ELR (cell line): ENCODE measurements at regions not wholly inside any gene's neighbourhood (a gene's known extent, or its start where the extent isn't known, plus 50 kb on each side); places are given as distances from the start of the nearest gene placed in this dataset.
"Not testable (repeated sequence)": the region's sequence is repeated elsewhere in the genome, so short reads cannot be mapped to it uniquely, and the experiment has no call there.

Experiments
- DNase-seq: peaks from one replicate; pipeline ENCODE4 v3.0.0-alpha.2; 2015; ENCODE audit warnings: low read depth

GRCh38 chr10:109403551-109403950, 519.8 kb downstream of the XPNPEP1 start:
- DNase-seq = peak; percentile 57

GRCh38 chr10:109393425-109393824, 529.9 kb downstream of the XPNPEP1 start:
- DNase-seq = no peak

GRCh38 chr10:109386921-109387320, 536.4 kb downstream of the XPNPEP1 start:
- no peak for DNase-seq

GRCh38 chr10:109386101-109386500, 537.2 kb downstream of the XPNPEP1 start:
- peak; percentile 3 for DNase-seq

GRCh38 chr10:109379186-109379585, 544.1 kb downstream of the XPNPEP1 start:
- DNase-seq = no peak

- peak; percentile 96 for DNase-seq
These were observed 549.1 kb downstream of the XPNPEP1 start for GRCh38 chr10:109374215-109374614.

- DNase-seq = no peak
These were observed 564.0 kb downstream of the XPNPEP1 start for GRCh38 chr10:109359316-109359715.

- DNase-seq = no peak
These were observed 565.0 kb downstream of the XPNPEP1 start for GRCh38 chr10:109358325-109358724.

GRCh38 chr10:109348324-109348723, 575.0 kb downstream of the XPNPEP1 start:
- no peak for DNase-seq

GRCh38 chr10:109343293-109343692, 580.0 kb downstream of the XPNPEP1 start:
- DNase-seq = peak; percentile 78

GRCh38 chr10:109341986-109342385, 581.3 kb downstream of the XPNPEP1 start:
- DNase-seq = no peak

- no peak for DNase-seq
These were observed 595.3 kb downstream of the XPNPEP1 start for GRCh38 chr10:109328001-109328400.

GRCh38 chr10:109327266-109327665, 596.0 kb downstream of the XPNPEP1 start:
- peak; percentile 66 for DNase-seq

- no peak for DNase-seq
These were observed 598.6 kb downstream of the XPNPEP1 start for GRCh38 chr10:109324721-109325120.

- DNase-seq = no peak
These were observed 605.5 kb downstream of the XPNPEP1 start for GRCh38 chr10:109317746-109318366.

GRCh38 chr10:109314016-109314415, 609.3 kb downstream of the XPNPEP1 start:
- DNase-seq = not testable (repeated sequence)

- not testable (repeated sequence) for DNase-seq
These were observed 610.8 kb downstream of the XPNPEP1 start for GRCh38 chr10:109312555-109312954.

- no peak for DNase-seq
These were observed 614.3 kb downstream of the XPNPEP1 start for GRCh38 chr10:109308971-109309370.

GRCh38 chr10:109307102-109307501, 616.2 kb downstream of the XPNPEP1 start:
- not testable (repeated sequence) for DNase-seq

GRCh38 chr10:109306698-109307097, 616.6 kb downstream of the XPNPEP1 start:
- DNase-seq = peak; percentile 52

GRCh38 chr10:109287858-109288257, 635.5 kb downstream of the XPNPEP1 start:
- DNase-seq = no peak

- DNase-seq = peak; percentile 92
These were observed 640.8 kb downstream of the XPNPEP1 start for GRCh38 chr10:109282510-109282909.

GRCh38 chr10:109281347-109281746, 642.0 kb downstream of the XPNPEP1 start:
- DNase-seq = no peak

GRCh38 chr10:109280837-109281236, 642.5 kb downstream of the XPNPEP1 start:
- DNase-seq = no peak
